HCT116 (cell line): ENCODE measurements at regions not wholly inside any gene's neighbourhood (a gene's known extent, or its start where the extent isn't known, plus 50 kb on each side); places are given as distances from the start of the nearest gene placed in this dataset.

Experiments
- ATAC-seq: fragments of 200-7000 bp; cut with Tn5 transposase; 2 replicates; pipeline ENCODE4 v1.9.1; 2020; ENCODE audit warnings: mild to moderate bottlenecking, moderate library complexity
- BruUV-seq: library from RNA; stranded (reverse); fragments of 400-500 nt; replicated peaks from 2 replicates; lab custom pipeline; 2021; lab: Mats Ljungman, UMichigan
- CTCF ChIA-PET: fragments of 300-600 bp; sonication (Branson Sonifier 250); formaldehyde crosslinking; loops from one replicate; lab custom pipeline; 2021; ENCODE audit warnings: antibody characterized with exemption; lab: Charles Lee
- POLR2A ChIA-PET: fragments of 300-600, 350-600 bp; sonication (Branson Sonifier 250); formaldehyde crosslinking; loops from one replicate; lab custom pipeline; 2021; ENCODE audit warnings: antibody characterized with exemption; lab: Charles Lee
- RAD21 ChIA-PET, 2 experiments: fragments of 300-600 bp; sonication (Branson Sonifier 250); formaldehyde crosslinking; loops; one replicate each; lab custom pipeline; 2023; ENCODE audit warnings: low total read pairs in 2 of 2; ENCODE audit not compliant: uncharacterized antibody in 2 of 2, unreplicated experiment in 2 of 2, low non-redundant PET in 1 of 2; lab: Charles Lee
- DNase-seq: peaks from one replicate; pipeline ENCODE4 v3.0.0-alpha.2; 2010; ENCODE audit warnings: low read depth, low spot score
- H2AFZ ChIP-seq: fragments of 200-600 bp; shearing (Covaris generic), sonication (generic); 2 replicates; pipeline ENCODE4 v1.6.1; 2017; ENCODE audit warnings: low read depth, mixed run types, mixed read lengths, antibody characterized with exemption, low read length; ENCODE audit not compliant: poor library complexity, severe bottlenecking
- H3K27ac ChIP-seq: 2 replicates; pipeline ENCODE4 v1.5.1; 2012; ENCODE audit warnings: low read depth, low read length
- H3K27me3 ChIP-seq: fragments of 200-600 bp; sonication (generic); 2 replicates; pipeline ENCODE4 v1.6.1; 2016; ENCODE audit warnings: mixed run types, low read length, mixed read lengths; ENCODE audit not compliant: insufficient read depth
- H3K36me3 ChIP-seq, 2 experiments: fragments of 200-500 bp in 1 of 2; fragments of 200-600 bp in 1 of 2; sonication (Bioruptor generic) in 1 of 2; sonication (generic) in 1 of 2; 2 replicates each; pipeline versions ENCODE4 v1.5.1 to v1.6.1; 2014 to 2016; ENCODE audit warnings: low read length in 2 of 2, inconsistent platforms in 1 of 2, mixed read lengths in 1 of 2, mixed run types in 1 of 2; ENCODE audit not compliant: insufficient read depth in 2 of 2, control insufficient read depth in 1 of 2
- H3K4me1 ChIP-seq, 2 experiments: fragments of 200-600 bp in 1 of 2; sonication (generic) in 1 of 2; 2 replicates each; pipeline versions ENCODE4 v1.5.1 to v1.6.1; 2012 to 2017; ENCODE audit warnings: low read length in 2 of 2, inconsistent platforms in 1 of 2, mild to moderate bottlenecking in 1 of 2, mixed read lengths in 1 of 2, mixed run types in 1 of 2, moderate library complexity in 1 of 2; ENCODE audit not compliant: insufficient read depth in 2 of 2, control insufficient read depth in 1 of 2
- H3K4me2 ChIP-seq: fragments of 200-600 bp; sonication (generic); 2 replicates; pipeline ENCODE4 v1.6.1; 2017; ENCODE audit warnings: mixed run types, low read length, mixed read lengths
- H3K4me3 ChIP-seq, 2 experiments: fragments of 200-600 bp in 1 of 2; sonication (generic) in 1 of 2; replicated peaks in 1 of 2; 2 replicates each; pipeline ENCODE4 v1.5.1; 2011 to 2016; ENCODE audit warnings: low read length in 2 of 2, control low read depth in 1 of 2, low read depth in 1 of 2, mild to moderate bottlenecking in 1 of 2, mixed read lengths in 1 of 2, mixed run types in 1 of 2
- H3K79me2 ChIP-seq: fragments of 200-600 bp; sonication (generic); 2 replicates; pipeline ENCODE4 v1.6.1; 2017; ENCODE audit warnings: mild to moderate bottlenecking, mixed run types, low read length, moderate library complexity, mixed read lengths; ENCODE audit not compliant: insufficient read depth
- H3K9ac ChIP-seq: fragments of 200-600 bp; sonication (generic); 2 replicates; pipeline ENCODE4 v1.6.1; 2016; ENCODE audit warnings: low read length, mixed read lengths
- H3K9me2 ChIP-seq: fragments of 200-600 bp; sonication (generic), shearing (Covaris generic); 2 replicates; pipeline ENCODE4 v1.6.1; 2017; ENCODE audit warnings: mixed run types, mild to moderate bottlenecking, moderate library complexity; ENCODE audit not compliant: insufficient read depth
- H3K9me3 ChIP-seq, 2 experiments: fragments of 200-500 bp in 1 of 2; fragments of 200-600 bp in 1 of 2; sonication (Bioruptor generic) in 1 of 2; sonication (generic) in 1 of 2; 2 replicates each; pipeline ENCODE4 v1.6.1; 2014 to 2017; ENCODE audit warnings: low read length in 2 of 2, mixed read lengths in 2 of 2, inconsistent platforms in 1 of 2, low read depth in 1 of 2, mild to moderate bottlenecking in 1 of 2, mixed run types in 1 of 2, moderate library complexity in 1 of 2; ENCODE audit not compliant: control insufficient read depth in 1 of 2, insufficient read depth in 1 of 2
- H4K20me1 ChIP-seq: fragments of 200-600 bp; sonication (generic), shearing (Covaris generic); 2 replicates; pipeline ENCODE4 v1.6.1; 2017; ENCODE audit warnings: mixed run types, mild to moderate bottlenecking, moderate library complexity; ENCODE audit not compliant: insufficient read depth
- ATF3 ChIP-seq: IDR thresholded peaks from 2 replicates; pipeline ENCODE4 v1.6.1; 2012
- CBX3 ChIP-seq: IDR thresholded peaks from 2 replicates; pipeline ENCODE4 v1.6.1; 2012; ENCODE audit warnings: low read depth
- CEBPB ChIP-seq: IDR thresholded peaks from 2 replicates; pipeline ENCODE4 v1.6.1; 2012; ENCODE audit warnings: low read depth
- JUND ChIP-seq: IDR thresholded peaks from 2 replicates; pipeline ENCODE4 v1.6.1; 2012
- POLR2AphosphoS5 ChIP-seq: IDR thresholded peaks from 2 replicates; pipeline ENCODE4 v1.6.1; 2011; ENCODE audit warnings: mild to moderate bottlenecking, low read depth, low read length, moderate library complexity
- RAD21 ChIP-seq: IDR thresholded peaks from 2 replicates; pipeline ENCODE4 v1.6.1; 2012; ENCODE audit warnings: low read depth, mild to moderate bottlenecking
- YY1 ChIP-seq: IDR thresholded peaks from 2 replicates; pipeline ENCODE4 v1.6.1; 2011; ENCODE audit warnings: low read length, low read depth, moderate library complexity, mild to moderate bottlenecking; ENCODE audit not compliant: insufficient replicate concordance; ENCODE audit errors: extremely low read depth
- ZBTB33 ChIP-seq: IDR thresholded peaks from 2 replicates; pipeline ENCODE4 v1.6.1; 2011; ENCODE audit warnings: mild to moderate bottlenecking, low read length, moderate library complexity; ENCODE audit not compliant: insufficient replicate concordance; ENCODE audit errors: extremely low read depth
- intact Hi-C: fragments of 100-400 bp; cut with micrococcal nuclease; formaldehyde crosslinking; loops from 2 replicates; pipeline ENCODE4 v1.10.0; 2022

- ChIA-PET CTCF (no interaction called here), RAD21 (no interaction called here), POLR2A (no interaction called here)
- Histone ChIP-seq H3K9me3 (peaks cover 14 to 31% of the 10 kb centered on the region in 2 experiments; a peak in 2 of 4 replicates), H3K9me2 (no peaks in the 10 kb centered on the region), H4K20me1 (no peaks in the 10 kb centered on the region; the same call in 1 of the 2 replicates), H3K27ac (no peak overlapping the region), H3K27me3 (no peaks in the 10 kb centered on the region), H3K9ac (no peak overlapping the region), H3K4me1 (no peaks in the 10 kb centered on the region), H3K79me2 (no peaks in the 10 kb centered on the region), H3K4me2 (no peak overlapping the region), H2AFZ (no peak overlapping the region), H3K36me3 (no peaks in the 10 kb centered on the region), H3K4me3 (no peak overlapping the region)
- TF ChIP-seq ZBTB33, result no peak
- TF ChIP-seq POLR2AphosphoS5, result no peak
- TF ChIP-seq CBX3, result no peak
- no peak for TF ChIP-seq YY1
- TF ChIP-seq CEBPB, result no peak
- TF ChIP-seq ATF3, result no peak
- TF ChIP-seq JUND, result no peak
- TF ChIP-seq RAD21, result no peak
- intact Hi-C loops, result no loop called here
- no peak for DNase-seq
- no TSS peak for BruUV-seq
- no peak for ATAC-seq
These were observed 261.0 kb upstream of the CDH6 start for GRCh38 chr5:30932273-30933017.
